Stimulated activated CD4-positive, alpha-beta T cell treated with anti-CD3 and anti-CD28 coated beads, Interleukin-4, amount 100 ng/mL, for 1 hour (primary cell): ENCODE measurements at regions not wholly inside any gene's neighbourhood (a gene's known extent, or its start where the extent isn't known, plus 50 kb on each side); places are given as distances from the start of the nearest gene placed in this dataset.

Source experiments
- DNase-seq: peaks from one replicate; pipeline ENCODE4 v3.0.0-alpha.2; 2020

DNA sequence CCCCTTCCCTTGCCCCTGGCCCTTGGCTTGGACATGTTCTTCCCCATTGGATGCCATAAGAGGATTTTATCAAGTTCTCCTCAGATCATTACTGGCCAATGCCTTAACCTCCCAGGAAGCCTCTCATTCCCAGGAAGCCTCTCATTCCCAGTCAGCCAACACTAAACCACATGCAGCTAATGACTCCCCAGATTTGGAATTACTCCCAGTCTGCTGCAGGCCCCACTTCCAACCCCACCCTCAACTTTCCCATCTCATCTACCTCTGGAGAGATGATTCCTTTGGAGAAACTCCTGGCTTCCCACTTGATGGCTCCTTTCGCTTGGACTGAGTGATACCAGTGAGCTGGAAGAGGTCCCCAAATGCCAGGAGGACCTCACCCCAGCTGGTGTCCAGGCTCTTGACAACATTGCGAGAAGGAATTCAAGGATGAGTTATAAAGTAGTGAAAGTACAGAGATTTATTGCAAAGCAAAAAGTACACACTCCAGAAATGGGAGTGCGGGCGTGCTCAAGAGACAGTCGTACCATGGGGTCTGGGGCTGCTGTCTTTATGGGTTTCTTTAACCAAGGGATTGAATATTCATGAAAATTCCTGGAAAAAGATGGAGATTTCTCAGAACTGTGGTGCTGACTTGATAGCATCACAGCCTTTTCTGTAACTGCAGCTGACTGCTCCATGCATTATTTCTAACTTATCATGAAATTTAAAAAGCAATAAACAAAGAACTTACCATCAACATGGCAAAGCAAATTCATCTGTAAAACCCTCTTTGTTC is 117.2 kb upstream of the ADCY1 start:
- DNase-seq, result no peak

DNA sequence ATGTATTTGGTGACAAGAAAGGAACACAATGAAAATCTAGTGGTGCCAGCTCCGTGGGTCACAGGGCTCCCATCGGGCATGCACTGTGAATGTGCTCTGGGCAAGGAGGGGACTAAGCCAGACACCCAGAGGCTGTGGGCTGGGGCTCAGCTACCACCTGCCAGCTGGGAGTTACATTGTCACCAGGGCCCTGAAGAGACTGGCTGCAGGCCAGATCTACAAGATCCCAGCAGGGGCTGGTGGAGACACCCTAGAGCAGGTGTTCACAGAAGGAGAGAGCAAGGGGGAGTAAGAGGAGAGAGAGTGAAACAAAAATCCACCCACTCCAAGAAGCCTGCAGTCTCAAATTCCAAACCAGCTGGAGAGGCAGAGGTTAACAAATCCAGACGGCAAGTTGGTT is 116.6 kb upstream of the ADCY1 start:
- DNase-seq, result no peak

DNA sequence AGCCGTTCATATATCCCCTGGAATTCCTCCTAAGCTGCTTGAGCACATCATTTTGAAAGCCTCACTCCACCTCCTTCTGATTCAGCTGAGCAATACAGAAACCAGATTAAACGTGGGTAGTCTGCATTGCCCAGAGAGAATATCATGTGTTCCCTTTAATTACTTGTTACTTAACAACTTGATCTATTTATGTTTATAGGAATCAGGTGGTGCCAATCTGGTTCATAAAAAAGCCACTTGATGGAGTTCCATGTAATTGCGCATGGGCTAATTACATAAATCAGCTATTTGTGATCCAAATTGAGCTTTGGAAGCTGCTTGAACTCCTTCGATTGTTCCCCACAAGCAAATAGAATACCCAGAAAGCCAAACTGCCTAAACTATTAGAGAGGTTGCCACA is 114.7 kb upstream of the ADCY1 start:
- DNase-seq, result no peak

DNA sequence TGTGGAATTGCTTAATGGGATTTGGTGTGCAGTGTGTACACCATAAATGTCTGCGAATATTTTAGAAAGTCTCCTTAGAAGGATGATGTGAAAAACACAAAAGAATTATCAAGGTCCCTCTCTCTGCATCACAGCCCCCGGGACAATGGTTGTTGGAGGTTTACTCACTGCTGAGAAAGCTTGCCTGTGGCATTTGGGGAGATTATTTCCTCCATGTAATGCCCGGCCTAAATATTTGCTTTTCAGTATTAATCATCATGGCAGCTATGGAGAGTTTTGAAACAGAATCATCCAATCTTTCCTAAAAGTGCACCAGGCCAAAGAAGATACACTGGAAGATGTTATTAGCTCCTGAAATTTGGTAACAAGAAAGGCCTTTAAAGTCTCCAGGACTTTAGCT is 113.8 kb upstream of the ADCY1 start:
- DNase-seq, result no peak

DNA sequence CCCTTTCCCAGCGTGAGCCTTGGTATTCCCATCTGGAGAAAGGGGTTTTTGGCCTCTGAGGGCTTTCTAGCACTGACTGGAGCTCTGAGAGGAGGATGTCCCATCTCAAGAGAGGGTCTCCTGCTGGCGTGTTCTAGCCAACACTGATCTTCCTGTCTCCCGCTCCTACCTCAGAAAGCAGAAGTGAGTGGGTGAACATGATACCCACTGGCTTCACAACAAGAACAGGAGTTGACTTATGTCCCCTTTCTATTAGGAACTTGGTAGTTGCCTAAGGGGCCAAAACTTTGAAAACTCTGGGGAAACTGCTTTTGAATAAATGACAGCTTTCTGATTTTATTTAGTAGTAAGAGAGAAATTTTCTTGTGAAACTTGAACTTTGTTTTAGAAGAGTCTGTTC is 113.1 kb upstream of the ADCY1 start:
- DNase-seq, result no peak

DNA sequence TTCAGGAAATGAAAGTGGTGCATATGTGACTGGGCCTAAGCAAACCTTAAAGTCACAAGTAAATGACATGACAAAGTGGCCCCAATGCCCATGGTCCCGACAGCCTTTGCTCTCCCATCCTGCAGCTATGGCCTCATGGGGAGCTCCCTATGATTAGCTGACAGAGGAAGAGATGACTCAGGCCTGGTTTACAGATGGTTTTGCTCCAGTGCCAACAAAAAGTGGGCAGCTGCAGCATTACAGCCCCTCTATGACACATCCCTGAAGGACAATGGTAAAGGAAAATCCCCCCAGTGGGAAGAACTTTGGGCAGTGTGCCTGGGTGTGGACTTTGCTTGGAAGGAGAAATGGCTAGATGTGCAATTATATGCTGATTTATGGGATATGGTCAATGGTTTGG is 105.1 kb upstream of the ADCY1 start:
- no peak for DNase-seq

DNA sequence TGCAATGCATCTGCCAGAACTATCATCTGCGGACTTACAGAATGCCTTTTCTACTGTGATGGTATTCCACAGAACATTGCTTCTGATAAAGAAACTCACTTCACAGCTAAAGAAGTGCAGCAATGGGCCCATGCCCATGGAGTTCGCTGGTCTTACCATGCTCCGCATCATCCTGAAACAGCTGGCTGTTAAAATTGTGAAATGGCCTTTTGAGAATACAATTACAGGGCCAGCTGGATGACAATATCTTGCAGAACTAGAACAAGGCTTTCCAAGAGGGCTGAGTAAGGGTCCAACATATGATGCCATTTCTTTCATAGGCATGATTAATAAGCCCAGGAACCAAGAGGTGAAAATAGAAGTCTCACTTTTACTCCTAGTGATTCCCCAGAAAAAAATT is 104.1 kb upstream of the ADCY1 start:
- DNase-seq, result no peak

DNA sequence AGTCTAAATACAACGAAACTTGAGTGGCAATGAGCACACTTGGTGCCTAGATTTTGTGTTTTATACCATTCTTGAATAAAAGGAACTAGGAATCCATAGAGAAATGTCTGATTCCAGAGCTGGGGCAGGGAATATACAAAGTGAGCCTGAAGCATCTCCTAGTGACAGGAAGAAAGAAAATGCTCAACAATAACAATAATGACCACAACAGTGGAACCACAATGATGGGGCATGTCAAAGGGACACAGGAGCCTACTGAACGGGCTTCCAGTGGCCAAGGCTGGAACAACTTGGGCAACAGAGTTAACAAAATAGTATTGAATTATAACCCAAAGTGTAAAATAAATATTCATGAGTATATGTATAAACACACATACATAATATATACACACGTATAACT is 94.4 kb upstream of the ADCY1 start:
- no peak for DNase-seq

DNA sequence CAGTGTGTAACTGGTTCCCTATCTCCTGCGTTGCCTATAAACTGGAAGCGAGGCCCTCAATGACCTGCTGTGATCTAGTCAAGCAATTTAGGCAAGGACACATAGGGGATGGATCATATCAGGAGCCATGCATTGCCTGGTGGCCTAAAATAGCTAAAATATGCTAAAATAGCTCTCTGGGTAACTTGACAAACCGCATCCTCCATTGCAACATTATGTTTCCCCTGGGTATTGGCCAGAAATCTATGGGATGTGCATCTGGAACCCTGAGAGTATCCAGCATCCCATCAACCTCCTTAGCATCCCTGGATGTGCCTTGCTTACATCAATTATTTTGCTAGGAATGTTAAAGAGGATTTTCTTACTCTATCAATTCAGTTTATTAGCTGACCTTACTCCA is 91.7 kb upstream of the ADCY1 start:
- DNase-seq, result no peak

DNA sequence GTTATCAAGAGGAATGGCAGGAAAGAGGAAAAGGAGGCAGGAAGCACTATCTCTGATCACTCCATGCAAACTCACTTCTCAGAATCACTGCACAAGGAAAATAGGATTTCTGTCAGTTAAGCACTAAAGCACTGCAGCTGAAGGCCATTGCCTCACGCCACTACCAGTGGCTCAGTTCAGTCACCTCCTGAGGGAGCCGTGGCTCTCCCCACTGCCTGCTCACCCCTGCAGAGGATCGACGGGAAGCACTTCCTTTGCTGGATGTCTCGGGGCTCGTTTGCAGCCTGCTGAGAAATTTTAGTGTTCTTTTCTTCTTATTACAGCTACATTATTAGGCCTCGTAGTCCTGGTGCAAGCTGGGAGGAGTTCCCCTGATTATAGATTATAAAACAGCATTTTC is 90.1 kb upstream of the ADCY1 start:
- no peak for DNase-seq

DNA sequence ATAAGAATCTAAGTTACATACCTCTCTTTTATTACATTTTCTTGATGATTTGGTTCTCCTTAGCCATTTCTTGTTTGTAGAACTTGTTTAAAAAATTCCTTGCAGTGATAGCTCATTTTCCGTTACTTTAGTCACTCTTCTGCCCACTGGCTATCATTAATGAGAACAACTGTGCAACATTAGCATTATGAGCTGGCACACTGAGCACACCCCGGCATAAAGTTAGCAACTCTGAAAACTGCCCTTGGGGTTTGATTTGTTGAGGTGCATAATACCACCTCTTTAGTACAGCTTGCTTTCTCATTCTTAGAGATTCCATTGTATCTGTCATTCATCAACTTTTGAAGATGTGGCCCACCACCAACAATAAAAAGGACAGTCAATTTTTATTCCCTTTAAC is 87.6 kb upstream of the ADCY1 start:
- DNase-seq, result no peak

DNA sequence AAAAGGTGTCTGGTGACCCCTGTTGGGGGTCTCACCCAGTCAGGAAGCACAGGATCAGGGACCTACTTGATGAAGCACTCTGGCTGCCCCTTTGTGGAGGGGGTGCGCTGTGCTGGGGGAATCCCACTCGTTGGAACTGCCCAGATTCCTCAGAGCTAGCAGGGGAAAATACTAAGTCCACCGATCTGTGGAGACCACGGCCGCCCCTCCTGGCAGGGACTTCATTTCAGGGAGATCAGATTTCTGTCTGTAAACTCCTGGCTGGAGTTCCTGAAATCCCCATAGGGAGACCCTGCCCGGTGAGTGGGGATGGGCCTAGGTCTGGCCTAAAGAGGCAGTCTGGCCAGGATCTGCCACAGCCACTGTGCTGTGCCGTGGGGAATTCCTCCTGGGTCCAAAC is 79.3 kb upstream of the ADCY1 start:
- no peak for DNase-seq

DNA sequence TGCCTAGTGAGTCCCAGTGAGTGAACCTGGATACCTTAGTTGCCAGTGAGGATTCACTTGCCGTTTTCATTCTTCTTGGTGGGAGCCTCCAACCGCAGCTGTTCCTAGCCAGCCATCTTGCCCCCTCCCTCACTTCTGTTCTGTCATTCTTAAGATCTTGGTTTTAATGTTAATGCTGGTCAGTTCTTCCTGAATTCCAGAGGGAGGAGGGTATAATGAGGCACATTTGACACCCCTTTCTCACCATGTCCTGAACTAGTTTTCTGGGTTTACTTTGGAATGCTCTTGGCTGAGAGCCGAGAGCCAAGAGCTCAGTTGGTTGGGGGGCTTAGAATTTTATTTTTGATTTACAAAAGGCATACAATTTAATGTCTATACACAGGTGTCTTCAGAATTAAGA is 78.5 kb upstream of the ADCY1 start:
- DNase-seq, result no peak

DNA sequence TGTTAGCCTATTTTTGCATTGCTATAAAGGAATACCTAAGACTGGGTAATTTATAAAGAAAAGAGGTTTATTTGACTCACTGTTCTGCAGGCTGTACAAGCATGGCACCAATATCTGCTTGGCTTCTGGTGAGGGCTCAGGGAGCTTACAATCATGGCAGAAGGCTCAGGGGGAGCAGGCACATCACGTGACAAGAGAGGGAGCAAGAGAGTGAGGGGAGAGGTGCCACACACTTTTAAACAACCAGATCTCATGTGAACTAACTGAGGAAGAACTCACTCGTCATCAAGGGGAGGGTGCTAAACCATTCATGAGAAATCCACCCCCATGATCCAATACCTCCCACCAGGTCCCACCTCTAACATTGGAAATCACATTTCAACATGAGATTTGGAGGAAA is 73.9 kb upstream of the ADCY1 start:
- no peak for DNase-seq

DNA sequence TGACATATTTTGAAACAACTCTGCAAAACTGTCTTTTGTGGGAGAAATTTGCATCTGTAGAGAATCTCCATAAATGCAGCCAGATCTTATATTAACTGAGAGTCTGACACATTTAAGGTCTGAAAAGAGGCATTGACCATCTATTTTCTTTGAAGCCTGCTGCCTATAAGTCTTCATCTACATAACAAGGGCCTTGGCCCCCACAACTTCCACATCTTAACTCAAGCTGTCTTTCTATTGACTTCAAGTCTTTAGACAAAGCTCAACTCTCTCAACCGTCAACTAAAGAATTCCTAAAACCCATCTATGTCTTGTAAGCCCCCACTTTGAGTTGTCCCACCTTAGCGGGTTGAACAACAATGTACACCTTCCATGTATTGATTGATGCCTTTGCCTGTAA is 72.4 kb upstream of the ADCY1 start:
- DNase-seq, result no peak

DNA sequence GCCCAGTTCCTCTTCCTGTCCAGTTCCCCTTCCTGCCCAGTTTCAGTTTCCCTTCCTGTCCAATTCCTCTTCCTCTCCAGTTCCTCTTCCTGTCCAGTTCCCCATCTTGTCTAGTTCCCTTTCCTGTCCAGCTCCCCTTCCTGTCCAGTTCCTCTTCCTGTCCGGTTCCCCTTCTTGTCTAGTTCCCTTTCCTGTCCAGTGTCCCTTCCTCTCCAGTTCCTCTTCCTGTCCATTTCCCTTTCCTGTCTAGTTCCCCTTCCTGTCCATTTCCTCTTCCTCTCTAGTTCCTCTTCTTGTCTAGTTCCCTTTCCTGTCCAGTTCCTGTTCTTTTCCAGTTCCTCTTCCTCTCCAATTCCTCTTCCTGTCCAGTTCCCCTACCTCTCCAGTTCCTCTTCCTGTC is 68.1 kb upstream of the ADCY1 start:
- DNase-seq, result no peak

DNA sequence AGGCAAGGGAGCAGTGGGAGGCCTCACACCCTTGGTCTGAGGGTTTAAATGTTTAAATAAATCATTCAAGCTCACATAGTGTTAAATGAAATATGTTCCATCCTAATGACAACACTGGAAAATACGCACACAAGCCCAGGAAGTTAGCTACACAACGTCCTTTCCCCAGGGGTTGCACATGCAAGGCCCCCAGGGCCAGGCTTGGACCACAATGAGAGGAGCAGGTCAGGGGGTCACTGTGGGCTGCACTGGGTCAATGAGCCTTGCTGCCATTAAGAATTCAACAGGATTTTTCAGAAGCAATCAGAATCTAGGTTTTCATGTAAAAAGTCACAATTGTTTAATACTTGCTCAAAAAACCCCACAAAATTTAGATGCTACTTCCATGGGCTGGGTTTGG is 64.9 kb upstream of the ADCY1 start:
- DNase-seq, result no peak

DNA sequence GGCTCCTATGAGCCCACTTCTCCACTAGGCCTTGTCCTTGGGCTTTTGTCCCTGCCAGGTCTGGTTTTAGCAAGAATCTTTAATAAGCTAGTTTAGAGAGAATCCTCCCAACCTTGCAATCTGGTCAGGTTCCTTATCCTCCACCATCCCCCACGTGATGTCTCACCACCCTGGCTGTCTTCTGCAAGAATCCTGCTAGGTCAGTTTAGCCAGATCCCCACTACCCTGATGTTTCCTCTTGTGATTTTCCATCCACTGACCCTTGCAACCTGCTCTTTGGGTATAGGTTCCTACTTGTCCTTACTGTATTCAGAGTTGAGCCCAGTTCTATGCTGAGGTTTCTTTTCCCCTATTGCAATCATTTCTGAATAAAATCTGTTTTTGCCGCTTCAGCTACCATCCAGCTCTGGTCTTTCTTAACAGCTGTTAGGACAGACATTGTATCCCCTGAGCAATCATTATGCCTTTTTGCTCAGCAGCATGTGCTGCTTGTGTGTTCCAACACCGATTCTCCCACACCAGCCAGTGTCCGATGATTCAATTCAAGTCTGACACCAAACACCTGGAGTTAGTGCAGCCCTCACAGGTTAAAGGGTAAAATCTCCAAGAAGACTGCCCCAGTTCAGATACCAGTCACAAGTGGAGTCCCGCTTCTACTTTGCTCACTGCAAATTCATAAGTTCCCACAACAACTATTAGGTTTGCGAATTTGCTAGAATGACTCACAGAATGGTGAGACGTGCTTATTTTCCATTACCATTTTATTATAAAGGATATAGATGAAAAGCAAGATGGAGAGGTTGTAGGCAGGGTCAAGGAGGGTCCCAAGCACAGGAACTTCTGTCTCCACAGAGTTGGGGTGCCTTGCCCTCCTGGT is 62.2 kb upstream of the ADCY1 start:
- no peak for DNase-seq

DNA sequence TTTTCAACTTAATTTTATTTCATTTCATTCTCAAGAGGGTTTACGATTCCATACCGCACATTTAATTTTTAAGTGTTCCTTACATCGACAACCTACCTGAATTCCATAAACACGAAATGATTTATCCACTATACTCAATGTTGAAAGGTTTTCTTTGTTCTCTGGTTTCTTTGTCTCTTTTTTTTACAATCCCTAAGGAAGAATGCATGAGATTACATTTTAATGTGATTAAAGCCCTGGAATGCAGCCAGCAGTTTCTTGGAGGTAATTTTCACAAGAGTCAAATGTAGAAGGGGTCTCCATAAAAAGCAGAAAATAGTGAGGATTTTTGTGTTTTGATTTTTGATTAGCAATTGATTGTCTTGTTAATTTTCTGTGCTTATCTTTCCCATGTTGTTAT is 59.2 kb upstream of the ADCY1 start:
- DNase-seq, result no peak

DNA sequence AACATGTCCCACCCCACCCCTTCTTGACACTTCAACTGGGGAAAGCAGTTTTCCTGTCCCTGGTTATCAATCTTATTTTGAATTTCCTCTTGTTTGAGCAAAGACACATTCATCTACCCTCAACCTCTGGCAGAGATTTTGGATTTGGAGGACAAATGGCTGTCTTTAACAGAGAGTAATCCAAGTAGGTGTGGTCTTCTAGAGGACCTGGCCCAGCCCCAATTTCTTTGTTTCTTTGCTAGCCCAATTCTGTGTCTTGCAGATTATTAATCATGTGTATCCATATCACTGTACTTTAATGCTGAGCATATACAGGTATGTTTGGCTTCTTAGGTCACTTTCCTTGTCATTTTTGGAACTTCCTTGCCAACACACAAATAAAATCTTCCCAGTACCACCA is 58.8 kb upstream of the ADCY1 start:
- DNase-seq, result no peak
